Fibroblast of lung (primary cell): ENCODE measurements at regions not wholly inside any gene's neighbourhood (a gene's known extent, or its start where the extent isn't known, plus 50 kb on each side); places are given as distances from the start of the nearest gene placed in this dataset.

Experiments used
- CTCF ChIP-seq, 2 donors: IDR thresholded peaks in 1 of 2; conservative IDR thresholded peaks in 1 of 2; 1 replicate in 1 of 2; 2 replicates in 1 of 2; pipeline ENCODE4 v1.5.1; 2011 to 2012; ENCODE audit warnings: low read length in 2 of 2, control low read depth in 1 of 2, inconsistent platforms in 1 of 2, low read depth in 1 of 2, mild to moderate bottlenecking in 1 of 2
- EZH2 ChIP-seq: IDR thresholded peaks from 2 replicates; pipeline ENCODE4 v1.5.1; 2012; ENCODE audit warnings: low read length, control low read depth, mild to moderate bottlenecking; ENCODE audit errors: missing control alignments

DNA sequence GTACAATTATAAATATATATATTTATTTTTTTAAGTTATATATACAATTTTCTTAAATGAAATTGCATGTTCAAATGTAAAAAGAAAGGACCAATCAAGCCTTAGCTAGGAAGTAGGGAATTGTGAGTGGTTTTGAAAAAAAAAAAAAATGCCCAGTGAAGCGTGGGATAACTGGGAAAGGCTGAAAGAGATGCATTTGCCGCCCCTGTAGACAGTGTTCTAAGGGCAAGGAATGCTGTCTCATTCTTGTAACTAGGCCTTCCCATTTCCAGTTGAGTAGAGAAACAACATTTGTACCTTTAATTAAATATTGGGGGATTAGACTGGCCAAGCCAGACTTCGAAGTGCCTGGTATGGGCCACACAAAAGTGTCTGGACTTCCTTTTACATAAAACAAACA is 430.1 kb upstream of the SLC35B3 start:
- TF ChIP-seq CTCF (conservative IDR thresholded peaks at IDR 0.05 in 1 of 2, IDR thresholded peaks at IDR 0.05 in 1 of 2; ENCODE audit: low read depth in 1 of 2, low read length in 2 of 2): no peak
- TF ChIP-seq EZH2: no peak
